H1 (cell line): ENCODE measurements at regions not wholly inside any gene's neighbourhood (a gene's known extent, or its start where the extent isn't known, plus 50 kb on each side); places are given as distances from the start of the nearest gene placed in this dataset.

Experiments
- CTCF ChIA-PET: fragments of 300-600 bp; sonication (Branson Sonifier 250); formaldehyde crosslinking; loops from one replicate; lab custom pipeline; 2021; ENCODE audit not compliant: partially characterized antibody; lab: Charles Lee
- POLR2A ChIA-PET: fragments of 300-600 bp; sonication (Branson Sonifier 250); formaldehyde crosslinking; loops from one replicate; lab custom pipeline; 2021; ENCODE audit warnings: inconsistent platforms; ENCODE audit not compliant: partially characterized antibody; lab: Charles Lee
- DNase-seq, 2 experiments: peaks; one replicate each; pipeline versions ENCODE4 v3.0.0 to v3.0.0-alpha.2; 2010 to 2022; ENCODE audit warnings: low spot score in 2 of 2, low read depth in 1 of 2, mixed read lengths in 1 of 2
- FAIRE-seq: peaks from 2 replicates; lab custom pipeline; 2011; peaks lifted over from hg19 to GRCh38; lab: Jason Lieb, UNC
- H2AFZ ChIP-seq: 2 replicates; pipeline ENCODE4 v1.8.1; 2012; ENCODE audit warnings: low read length, inconsistent platforms
- H2AK5ac ChIP-seq: 2 replicates; pipeline ENCODE4 v1.6.1; 2013; ENCODE audit warnings: low read depth, low read length
- H2BK120ac ChIP-seq: replicated peaks from 2 replicates; pipeline ENCODE3; 2013; ENCODE audit warnings: low read depth, low read length, inconsistent platforms
- H2BK12ac ChIP-seq: 2 replicates; pipeline ENCODE4 v1.6.1; 2013; ENCODE audit warnings: low read depth, low read length
- H2BK15ac ChIP-seq: 2 replicates; pipeline ENCODE4 v1.6.1; 2013; ENCODE audit warnings: low read length
- H2BK20ac ChIP-seq: 2 replicates; pipeline ENCODE4 v1.6.1; 2013; ENCODE audit warnings: low read length
- H2BK5ac ChIP-seq: 2 replicates; pipeline ENCODE4 v1.6.1; 2013; ENCODE audit warnings: low read depth, low read length
- H3K14ac ChIP-seq: 2 replicates; pipeline ENCODE4 v1.6.1; 2013; ENCODE audit warnings: inconsistent platforms; ENCODE audit not compliant: insufficient read length
- H3K18ac ChIP-seq: 2 replicates; pipeline ENCODE4 v1.6.1; 2013; ENCODE audit warnings: low read length; ENCODE audit errors: extremely low read depth
- H3K23ac ChIP-seq: 2 replicates; pipeline ENCODE4 v1.6.1; 2013; ENCODE audit warnings: inconsistent platforms; ENCODE audit not compliant: insufficient read length
- H3K23me2 ChIP-seq: 2 replicates; pipeline ENCODE4 v1.6.1; 2013; ENCODE audit warnings: low read depth, low read length
- H3K27ac ChIP-seq: 2 replicates; pipeline ENCODE4 v1.6.1; 2011; ENCODE audit warnings: low read depth, low read length, inconsistent platforms
- H3K27me3 ChIP-seq, 4 experiments: replicated peaks in 1 of 4; 1 replicate in 1 of 4; 2 replicates in 3 of 4; pipeline versions ENCODE4 v1.6.1 to v1.8.1; 2011 to 2013; ENCODE audit warnings: low read length in 3 of 4, mild to moderate bottlenecking in 3 of 4, inconsistent platforms in 2 of 4, mixed read lengths in 2 of 4, moderate library complexity in 1 of 4; ENCODE audit not compliant: control insufficient read depth in 3 of 4, insufficient read depth in 3 of 4; ENCODE audit errors: extremely low read depth in 1 of 4
- H3K36me3 ChIP-seq, 4 experiments: 2 replicates each; pipeline versions ENCODE4 v1.6.1 to v1.8.1; 2011 to 2013; ENCODE audit warnings: mild to moderate bottlenecking in 4 of 4, low read length in 3 of 4, moderate library complexity in 2 of 4, control low read depth in 1 of 4, inconsistent platforms in 1 of 4; ENCODE audit not compliant: insufficient read depth in 4 of 4, control insufficient read depth in 2 of 4
- H3K4ac ChIP-seq: replicated peaks from 2 replicates; pipeline ENCODE3; 2013; ENCODE audit warnings: low read length, low read depth, mixed read lengths, inconsistent platforms; ENCODE audit not compliant: insufficient read length
- H3K4me1 ChIP-seq, 4 experiments: replicated peaks in 1 of 4; 1 replicate in 1 of 4; 2 replicates in 3 of 4; pipeline versions ENCODE4 v1.6.1 to v1.8.1; 2011 to 2013; ENCODE audit warnings: low read length in 3 of 4, inconsistent platforms in 2 of 4, mixed read lengths in 1 of 4; ENCODE audit not compliant: insufficient read depth in 4 of 4, control insufficient read depth in 3 of 4
- H3K4me2 ChIP-seq, 2 experiments: 2 replicates each; pipeline versions ENCODE4 v1.6.1 to v1.8.1; 2011 to 2013; ENCODE audit warnings: low read depth in 2 of 2, low read length in 2 of 2, control low read depth in 1 of 2, inconsistent platforms in 1 of 2, mild to moderate bottlenecking in 1 of 2; ENCODE audit not compliant: insufficient read depth in 1 of 2
- H3K4me3 ChIP-seq, 4 experiments: fragments of 200-600, 300-600 bp in 1 of 4; sonication (generic), shearing (Covaris generic), sonication (Bioruptor Twin) in 1 of 4; 2 replicates each; pipeline versions ENCODE4 v1.5.1 to v1.8.1; 2011 to 2016; ENCODE audit warnings: low read length in 4 of 4, low read depth in 3 of 4, control low read depth in 2 of 4, inconsistent platforms in 2 of 4, mild to moderate bottlenecking in 2 of 4, mixed read lengths in 1 of 4, moderate library complexity in 1 of 4; ENCODE audit not compliant: insufficient read depth in 2 of 4; ENCODE audit errors: extremely low read depth in 1 of 4
- H3K56ac ChIP-seq: replicated peaks from 2 replicates; pipeline ENCODE3; 2013; ENCODE audit warnings: low read depth, mild to moderate bottlenecking, mixed read lengths, low read length, inconsistent platforms; ENCODE audit not compliant: insufficient read length
- H3K79me1 ChIP-seq: 2 replicates; pipeline ENCODE4 v1.6.1; 2013; ENCODE audit warnings: low read depth, low read length, control low read depth
- H3K79me2 ChIP-seq, 2 experiments: 2 replicates each; pipeline versions ENCODE4 v1.6.1 to v1.8.1; 2012 to 2013; ENCODE audit warnings: low read length in 2 of 2, mild to moderate bottlenecking in 2 of 2, inconsistent platforms in 1 of 2; ENCODE audit not compliant: insufficient read depth in 2 of 2, control insufficient read depth in 1 of 2
- H3K9ac ChIP-seq, 4 experiments: replicated peaks in 1 of 4; 1 replicate in 1 of 4; 2 replicates in 3 of 4; pipeline versions ENCODE4 v1.6.1 to v1.8.1; 2011 to 2013; ENCODE audit warnings: low read depth in 3 of 4, low read length in 3 of 4, control low read depth in 2 of 4, mild to moderate bottlenecking in 2 of 4, moderate library complexity in 2 of 4, inconsistent platforms in 1 of 4; ENCODE audit errors: extremely low read depth in 1 of 4
- H3K9me3 ChIP-seq, 2 experiments: 2 replicates each; pipeline versions ENCODE4 v1.6.1 to v1.8.1; 2012 to 2013; ENCODE audit warnings: mild to moderate bottlenecking in 2 of 2, moderate library complexity in 2 of 2, control low read depth in 1 of 2, inconsistent platforms in 1 of 2, low read depth in 1 of 2, low read length in 1 of 2, mixed read lengths in 1 of 2; ENCODE audit not compliant: insufficient read depth in 2 of 2
- H4K20me1 ChIP-seq, 2 experiments: replicated peaks in 1 of 2; 2 replicates each; pipeline versions ENCODE3 to v1.8.1; 2011 to 2013; ENCODE audit warnings: inconsistent platforms in 2 of 2, low read length in 2 of 2, mild to moderate bottlenecking in 1 of 2; ENCODE audit not compliant: insufficient read depth in 2 of 2, control insufficient read depth in 1 of 2
- H4K5ac ChIP-seq: 2 replicates; pipeline ENCODE4 v1.6.1; 2013; ENCODE audit warnings: low read length, low read depth, mixed read lengths, inconsistent platforms; ENCODE audit not compliant: insufficient read length
- H4K8ac ChIP-seq: 2 replicates; pipeline ENCODE4 v1.8.0; 2013; ENCODE audit warnings: mild to moderate bottlenecking, moderate library complexity, low read length, inconsistent platforms; ENCODE audit not compliant: insufficient read depth; ENCODE audit errors: extremely low read depth
- H4K91ac ChIP-seq: replicated peaks from 2 replicates; pipeline ENCODE3; 2013; ENCODE audit warnings: low read length, mixed read lengths, inconsistent platforms; ENCODE audit not compliant: insufficient read length
- BCL11A ChIP-seq, 2 experiments: IDR thresholded peaks; one replicate each; pipeline ENCODE4 v1.6.1; 2011; ENCODE audit warnings: low read depth in 2 of 2, low read length in 2 of 2, mild to moderate bottlenecking in 2 of 2
- BRCA1 ChIP-seq: IDR thresholded peaks from 2 replicates; pipeline ENCODE4 v1.6.1; 2012; ENCODE audit warnings: low read depth, low read length, improper control_type of control experiment
- CBX8 ChIP-seq: fragments of 300-800, 300-1000 bp; sonication (generic); IDR thresholded peaks from 2 replicates; pipeline ENCODE4 v1.7.1; 2016; ENCODE audit warnings: low read depth, low read length, borderline replicate concordance
- CTCF ChIP-seq, 3 experiments: IDR thresholded peaks; 1 replicate in 2 of 3; 2 replicates in 1 of 3; pipeline versions ENCODE4 v1.5.1 to v1.6.1; 2011; ENCODE audit warnings: low read length in 3 of 3, mild to moderate bottlenecking in 3 of 3, inconsistent platforms in 2 of 3, low read depth in 1 of 3, moderate library complexity in 1 of 3; ENCODE audit not compliant: insufficient read depth in 1 of 3; ENCODE audit errors: control extremely low read depth in 1 of 3
- GABPA ChIP-seq: IDR thresholded peaks from 2 replicates; pipeline ENCODE4 v1.6.1; 2011; ENCODE audit warnings: mild to moderate bottlenecking, low read length, moderate library complexity, borderline replicate concordance; ENCODE audit not compliant: insufficient read depth
- RBBP5 ChIP-seq: IDR thresholded peaks from 2 replicates; pipeline ENCODE4 v1.7.1; 2012; ENCODE audit warnings: low read depth, mild to moderate bottlenecking, inconsistent platforms, low read length, moderate library complexity, borderline replicate concordance
- RNF2 ChIP-seq: fragments of 200-900, 300-1000 bp; sonication (generic); IDR thresholded peaks from 2 replicates; pipeline ENCODE4 v1.7.1; 2016; ENCODE audit warnings: borderline replicate concordance, low read depth, mild to moderate bottlenecking, antibody characterized with exemption, low read length; ENCODE audit not compliant: poor library complexity, severe bottlenecking; ENCODE audit errors: missing control alignments
- SAP30 ChIP-seq: fragments of 300-600 bp; sonication (generic); IDR thresholded peaks from 2 replicates; pipeline ENCODE4 v1.7.1; 2012; ENCODE audit warnings: low read length, moderate library complexity, mild to moderate bottlenecking, inconsistent platforms; ENCODE audit not compliant: insufficient read depth, insufficient replicate concordance
- SRF ChIP-seq: IDR thresholded peaks from 2 replicates; pipeline ENCODE4 v1.6.1; 2011; ENCODE audit warnings: mild to moderate bottlenecking, low read depth, low read length, moderate library complexity
- SUZ12 ChIP-seq: fragments of 200-600 bp; sonication (generic); IDR thresholded peaks from 2 replicates; pipeline ENCODE4 v1.6.1; 2012; ENCODE audit warnings: mild to moderate bottlenecking, inconsistent platforms, low read length, moderate library complexity, mixed read lengths
- TAF7 ChIP-seq: optimal IDR thresholded peaks from 2 replicates; pipeline ENCODE3; 2011; ENCODE audit warnings: low read depth, mild to moderate bottlenecking, inconsistent platforms, low read length, moderate library complexity, borderline replicate concordance
- YY1 ChIP-seq: IDR thresholded peaks from 2 replicates; pipeline ENCODE4 v1.6.1; 2011; ENCODE audit warnings: low read depth, mild to moderate bottlenecking, low read length

- Histone ChIP-seq H4K8ac (no peak overlapping the region), H3K4me2 (no peak overlapping the region), H4K5ac (no peak overlapping the region), H2BK120ac (no peak overlapping the region), H3K56ac (no peak overlapping the region), H3K9ac (no peak overlapping the region), H3K9me3 (no peaks in the 10 kb centered on the region), H2AFZ (no peak overlapping the region), H2BK15ac (no peak overlapping the region), H3K79me2 (no peaks in the 10 kb centered on the region), H4K20me1 (no peaks in the 10 kb centered on the region), H2BK20ac (no peak overlapping the region), H3K4me1 (peaks cover 0 to 4% (median 1%) of the 10 kb centered on the region in 4 experiments; a peak in 1 of 7 replicates), H3K27me3 (no peaks in the 10 kb centered on the region), H3K23me2 (no peaks in the 10 kb centered on the region), H2BK12ac (no peak overlapping the region), H3K18ac (no peak overlapping the region), H2BK5ac (no peak overlapping the region), H3K23ac (no peak overlapping the region), H3K4ac (no peak overlapping the region), H2AK5ac (no peak overlapping the region), H3K36me3 (no peaks in the 10 kb centered on the region), H3K14ac (no peak overlapping the region), H3K79me1 (no peaks in the 10 kb centered on the region), H4K91ac (no peak overlapping the region), H3K4me3 (no peak overlapping the region), H3K27ac (no peak overlapping the region)
- POLR2A ChIA-PET, result no interaction called here
- no peak for FAIRE-seq
- DNase-seq, result no peak
- CTCF ChIA-PET, result no interaction called here
- TF ChIP-seq GABPA, result no peak
- TF ChIP-seq RNF2, result no peak
- no peak for TF ChIP-seq BCL11A (IDR thresholded peaks at IDR 0.05; ENCODE audit: low read depth in 2 of 2, low read length in 2 of 2)
- TF ChIP-seq YY1, result no peak
- TF ChIP-seq RBBP5, result no peak
- no peak for TF ChIP-seq CBX8
- no peak for TF ChIP-seq CTCF (IDR thresholded peaks at IDR 0.05; ENCODE audit: control extremely low read depth in 1 of 3, insufficient read depth in 1 of 3, low read depth in 1 of 3, low read length in 3 of 3)
- TF ChIP-seq SUZ12, result no peak
- no peak for TF ChIP-seq SAP30
- no peak for TF ChIP-seq BRCA1
- no peak for TF ChIP-seq TAF7
- TF ChIP-seq SRF, result no peak
Observed at GRCh38 chr3:28125342-28125741, 116.1 kb upstream of the CMC1 start.
